Left cardiac atrium (tissue), 4 donors: ENCODE measurements at regions not wholly inside any gene's neighbourhood (a gene's known extent, or its start where the extent isn't known, plus 50 kb on each side); places are given as distances from the start of the nearest gene placed in this dataset.
A peak's percentile ranks its signal among the peaks of the same experiment; 100 is the strongest.

Source experiments
- ATAC-seq, 2 donors: fragments of 200-7000 bp; cut with Tn5 transposase; one replicate each; pipeline ENCODE4 v1.9.1; 2020; ENCODE audit warnings: mild to moderate bottlenecking in 2 of 2, moderate library complexity in 2 of 2
- DNase-seq: peaks from one replicate; pipeline ENCODE4 v3.0.0-alpha.2; 2020
- intact Hi-C, 2 donors: fragments of 100-400 bp; cut with DNase I; formaldehyde crosslinking; loops; one replicate each; pipeline versions ENCODE4 v1.14.1 to v1.15.1; 2022 to 2023
- donor health status: DM: no; HTN: yes; CAD: no.
- donor health status: DM: no; HTN: yes; CAD: no; lungs with severe emphysema.
- donor health status: DM: yes; HTN: yes; CAD: no.
- donor health status: Dilated cardiomyopathy.

DNA sequence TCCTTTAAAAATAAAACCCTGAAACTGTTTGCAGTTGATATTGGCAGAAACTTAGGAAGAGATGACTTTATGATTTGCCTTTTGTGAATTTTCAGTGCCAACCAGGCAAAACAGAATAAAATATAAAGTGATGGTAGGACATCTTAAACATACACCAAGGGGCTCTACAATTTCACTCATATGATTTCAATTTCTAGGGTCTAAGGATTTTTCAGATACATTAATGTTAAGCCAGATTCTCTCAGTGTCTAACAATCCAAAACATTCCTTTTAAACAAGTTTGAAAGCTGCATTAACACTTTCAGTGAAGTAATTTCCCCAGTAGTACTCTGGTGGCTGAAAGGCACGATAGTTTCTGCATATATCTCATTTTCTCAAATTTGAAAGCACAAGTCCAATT is 1262.0 kb upstream of the ADGRL3 start:
- DNase-seq (no peak), ATAC-seq (no peak)
- intact Hi-C loops: no loop called here

DNA sequence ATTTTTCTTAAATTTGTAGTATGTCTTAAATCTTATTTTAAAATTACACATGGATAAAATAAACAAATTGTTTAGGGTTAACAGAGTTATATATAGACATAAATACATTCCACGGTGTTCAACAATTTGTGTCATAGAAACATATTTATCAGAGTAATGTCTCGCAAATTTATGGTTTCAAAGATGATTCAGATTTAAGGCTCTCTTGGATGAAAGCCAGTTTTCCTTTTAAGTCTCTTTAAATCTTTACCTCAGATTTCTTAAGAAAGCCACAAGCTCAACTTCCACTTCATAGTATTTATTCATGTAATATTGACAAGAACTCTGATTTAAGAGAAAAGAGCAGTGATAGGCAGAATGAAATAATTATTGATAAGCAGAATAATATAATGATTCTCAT is 1254.8 kb upstream of the ADGRL3 start:
- intact Hi-C loops: no loop called here
- DNase-seq (no peak), ATAC-seq (no peak)

GRCh38 chr4:59945716-59946115 is 1254.4 kb upstream of the ADGRL3 start:
- no peak for ATAC-seq
- intact Hi-C loops: no loop called here
- DNase-seq: no peak

- intact Hi-C loops: no loop called here
- no peak for ATAC-seq
- no peak for DNase-seq
These were observed 1243.8 kb upstream of the ADGRL3 start for GRCh38 chr4:59956366-59956765.

DNA sequence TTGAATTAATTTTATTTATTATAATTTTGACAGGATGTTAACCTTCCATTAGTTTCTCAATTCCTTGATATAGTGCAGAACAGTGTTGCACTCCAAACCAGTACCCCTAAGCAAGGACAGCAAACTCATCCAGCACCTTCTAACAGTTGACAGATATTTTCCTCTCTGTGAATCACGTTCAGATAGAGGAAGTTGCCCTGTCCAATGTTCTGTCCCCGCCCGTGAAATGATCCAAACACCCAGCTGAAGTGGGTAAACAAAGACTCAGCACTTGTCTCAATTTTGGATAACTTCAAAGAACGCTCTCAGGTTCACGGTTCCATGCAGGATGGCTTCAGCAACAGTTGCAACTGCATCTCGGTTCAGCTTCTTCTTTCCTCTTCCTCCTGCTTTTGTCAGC is 1240.0 kb upstream of the ADGRL3 start:
- ATAC-seq: peak; percentile 88 to 96
- intact Hi-C loops: no loop called here
- DNase-seq: no peak

- ATAC-seq (no peak), DNase-seq (no peak)
- intact Hi-C loops: no loop called here
These were observed 1233.4 kb upstream of the ADGRL3 start for GRCh38 chr4:59966758-59967157.

GRCh38 chr4:59968796-59969195 is 1231.3 kb upstream of the ADGRL3 start:
- DNase-seq (no peak), ATAC-seq (no peak)
- intact Hi-C loops: no loop called here

DNA sequence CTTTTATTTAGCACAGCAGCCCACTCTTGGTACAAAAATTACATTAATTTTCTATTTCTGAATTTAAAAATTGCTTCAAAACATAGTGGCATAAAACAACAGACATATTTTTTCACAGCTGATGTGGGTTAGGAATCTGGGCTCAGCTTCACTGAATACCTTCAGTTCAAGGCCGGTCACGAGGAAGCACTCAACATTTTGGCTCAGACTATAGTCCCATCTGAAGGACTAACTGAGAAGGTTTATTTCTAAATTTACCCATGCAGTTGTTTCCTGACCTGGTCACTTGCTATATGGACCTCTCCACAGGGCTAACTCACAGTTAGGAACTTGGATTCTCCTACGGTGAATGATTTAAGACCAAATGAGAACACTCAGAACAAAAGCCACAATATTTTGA is 1230.2 kb upstream of the ADGRL3 start:
- intact Hi-C loops: no loop called here
- ATAC-seq (peak; percentile 36 to 57), DNase-seq (no peak)

GRCh38 chr4:59971952-59972351 is 1228.2 kb upstream of the ADGRL3 start:
- intact Hi-C loops: no loop called here
- DNase-seq (no peak), ATAC-seq (no peak)

DNA sequence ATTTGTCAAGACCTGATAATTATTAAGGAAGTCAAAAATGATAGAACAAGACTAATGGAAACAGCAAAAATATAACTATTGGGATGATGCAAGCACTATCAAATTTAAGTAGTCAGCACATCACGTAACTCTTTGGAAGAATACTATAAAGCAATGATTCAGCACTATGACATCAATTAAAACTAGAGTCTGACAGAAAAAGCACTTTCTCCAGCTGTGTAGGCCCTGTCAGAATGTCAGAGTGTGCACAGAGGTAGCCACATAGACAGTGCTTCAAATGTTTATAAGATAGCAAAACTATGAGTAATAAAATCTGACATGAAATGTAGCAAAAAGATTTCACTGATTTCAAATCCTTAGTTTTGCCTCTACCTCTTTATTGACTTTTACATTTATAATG is 1226.6 kb upstream of the ADGRL3 start:
- DNase-seq (no peak), ATAC-seq (no peak)
- intact Hi-C loops: no loop called here

- DNase-seq: no peak
- intact Hi-C loops: no loop called here
- ATAC-seq: no peak
These were observed 1221.1 kb upstream of the ADGRL3 start for GRCh38 chr4:59979061-59979460.

DNA sequence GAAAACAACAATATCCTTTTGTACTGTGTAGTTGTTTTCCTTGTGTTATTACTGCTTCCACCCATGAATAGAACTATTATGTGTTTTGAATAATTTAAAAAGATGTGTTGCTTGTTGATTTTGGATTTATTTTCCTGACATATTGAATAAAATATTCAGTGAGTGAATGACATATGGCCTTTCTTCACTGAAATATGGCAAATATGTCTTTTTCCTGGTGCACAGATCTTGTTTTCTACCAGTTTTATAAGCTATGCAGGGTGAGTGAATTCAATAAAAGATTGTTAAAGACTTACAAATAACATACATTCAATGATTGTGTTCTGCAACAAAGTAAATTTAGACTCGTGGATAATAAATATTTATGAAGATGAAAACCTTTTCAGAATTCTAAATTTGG is 1216.3 kb upstream of the ADGRL3 start:
- ATAC-seq (no peak), DNase-seq (no peak)
- intact Hi-C loops: no loop called here

- ATAC-seq (no peak), DNase-seq (no peak)
- intact Hi-C loops: no loop called here
These were observed 1212.8 kb upstream of the ADGRL3 start for GRCh38 chr4:59987289-59987688.

GRCh38 chr4:59994118-59994517 is 1206.0 kb upstream of the ADGRL3 start:
- DNase-seq: no peak
- ATAC-seq: no peak
- intact Hi-C loops: no loop called here

DNA sequence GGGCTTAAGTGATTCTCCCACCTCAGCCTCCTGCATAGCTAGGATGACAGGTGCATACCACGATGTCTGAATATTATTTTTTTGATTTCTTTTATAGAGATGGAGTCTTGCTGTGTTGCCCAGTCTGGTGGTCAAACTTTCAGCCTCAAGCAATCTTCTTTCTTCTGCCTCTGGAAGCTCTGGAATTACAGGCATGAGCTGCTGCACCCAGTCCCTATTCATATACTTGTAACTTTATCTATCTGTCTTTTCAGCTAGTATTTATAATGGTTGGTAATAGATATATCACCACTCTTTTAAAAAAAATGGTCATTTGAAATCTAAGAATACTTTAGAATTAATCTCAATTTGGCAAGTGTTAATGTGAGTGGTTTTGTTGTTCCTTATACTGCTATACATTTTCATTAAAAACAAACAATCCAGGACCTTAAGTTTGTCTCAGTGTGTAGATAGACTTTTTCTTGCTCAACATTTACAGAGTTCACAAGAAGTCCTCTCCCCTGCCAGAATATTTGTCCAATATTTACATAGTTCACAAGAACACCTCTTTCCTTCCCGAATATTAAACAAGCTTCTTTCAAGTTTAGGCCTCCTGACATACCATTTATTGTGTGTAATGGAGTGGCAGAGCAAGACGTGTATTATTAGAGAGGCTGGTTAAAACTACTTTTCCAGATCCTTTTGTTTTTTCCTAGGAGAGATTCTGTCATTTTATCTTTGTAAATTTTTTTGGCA is 1197.4 kb upstream of the ADGRL3 start:
- DNase-seq (no peak), ATAC-seq (no peak)
- intact Hi-C loops: no loop called here

DNA sequence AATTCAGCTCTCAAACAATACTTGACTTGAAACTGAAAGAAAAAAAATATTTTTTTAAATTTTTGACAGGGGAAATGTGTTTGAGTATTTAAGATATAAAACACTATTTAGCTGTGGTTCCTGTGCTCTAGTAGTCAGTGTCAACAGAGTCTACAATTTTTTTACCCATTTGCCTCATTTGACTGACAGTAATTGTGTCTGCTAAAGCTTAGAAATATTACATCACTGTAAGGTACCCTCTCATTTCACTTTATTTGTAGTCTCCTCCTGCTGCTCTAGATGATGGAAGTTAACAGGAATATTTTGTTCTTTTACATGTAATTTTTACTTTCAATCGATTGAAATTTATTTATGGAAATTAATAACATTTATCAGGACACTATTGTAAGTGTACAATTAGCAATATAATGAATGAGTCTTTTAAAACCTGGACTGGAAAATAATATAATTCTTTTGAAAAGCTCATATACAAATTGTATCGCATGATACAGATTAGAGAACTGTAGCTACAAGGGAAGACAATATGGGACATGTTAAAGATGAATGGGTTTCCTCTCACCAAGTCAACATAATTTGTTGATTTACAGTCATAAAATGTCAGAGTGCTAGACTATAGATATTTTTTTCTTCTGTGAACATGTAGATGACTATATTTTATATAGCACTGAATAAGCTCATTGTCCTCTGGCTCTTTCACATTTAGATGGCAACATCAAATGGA is 1186.5 kb upstream of the ADGRL3 start:
- ATAC-seq (no peak), DNase-seq (no peak)
- intact Hi-C loops: no loop called here

- DNase-seq (no peak), ATAC-seq (no peak)
- intact Hi-C loops: no loop called here
These were observed 1183.2 kb upstream of the ADGRL3 start for GRCh38 chr4:60016971-60017370.

- intact Hi-C loops: no loop called here
- no peak for ATAC-seq
- DNase-seq: no peak
These were observed 1180.9 kb upstream of the ADGRL3 start for GRCh38 chr4:60019180-60019579.

DNA sequence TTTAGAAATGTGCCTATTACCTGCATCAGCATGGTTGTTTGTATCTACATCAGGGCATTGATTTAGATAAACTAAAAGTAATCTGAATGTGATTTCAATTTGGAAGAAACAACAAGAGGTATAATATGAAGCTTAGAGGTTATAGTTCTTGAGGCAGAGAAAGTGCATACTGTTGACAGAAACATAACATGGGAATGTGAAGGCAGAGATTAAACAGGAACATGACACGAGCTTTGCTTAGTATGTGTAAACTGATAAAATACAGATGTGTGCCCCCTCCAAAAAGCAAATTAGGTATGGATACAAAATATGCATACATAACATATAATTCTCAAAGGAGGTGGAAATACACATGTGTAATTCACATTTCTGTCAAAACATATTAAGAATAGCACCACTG is 1180.2 kb upstream of the ADGRL3 start:
- ATAC-seq: peak in 1 of 2 donors; percentile 30
- intact Hi-C loops: no loop called here

GRCh38 chr4:60020389-60020788 is 1179.7 kb upstream of the ADGRL3 start:
- ATAC-seq (no peak), DNase-seq (no peak)
- intact Hi-C loops: no loop called here

More for the DNA sequence above, 1180.2 kb upstream of the ADGRL3 start:
- DNase-seq: no peak

GRCh38 chr4:60033826-60034225 is 1166.3 kb upstream of the ADGRL3 start:
- ATAC-seq (no peak), DNase-seq (no peak)
- intact Hi-C loops: no loop called here
